ENCODE measurements at regions not wholly inside any gene's neighbourhood (a gene's known extent, or its start where the extent isn't known, plus 50 kb on each side); places are given as distances from the start of the nearest gene placed in this dataset.

- Mint-ChIP-seq H3K36me3 (ENCODE audit: unreplicated experiment) (no peaks in the 10 kb centered on the region), H3K27me3 (ENCODE audit: unreplicated experiment) (peaks cover 19% of the 10 kb centered on the region), H3K27ac (ENCODE audit: unreplicated experiment) (no peak overlapping the region), H3K9me3 (ENCODE audit: unreplicated experiment) (peaks cover 4% of the 10 kb centered on the region), H3K4me1 (ENCODE audit: unreplicated experiment) (no peaks in the 10 kb centered on the region), H3K4me3 (ENCODE audit: unreplicated experiment) (no peak overlapping the region)
- no peak for DNase-seq (ENCODE audit: extremely low spot score, unreplicated experiment)
- no peak for TF ChIP-seq CTCF (IDR thresholded peaks at IDR 0.05)
Measured at GRCh38 chr16:86216591-86216990, 293.7 kb upstream of the FOXF1 start.

GRCh38 chr16:86217001-86217890 lies 293.1 kb upstream of the FOXF1 start:
- Mint-ChIP-seq H3K9me3 (ENCODE audit: unreplicated experiment) (no peaks in the 10 kb centered on the region), H3K27me3 (ENCODE audit: unreplicated experiment) (peaks cover 25% of the 10 kb centered on the region), H3K4me3 (ENCODE audit: unreplicated experiment) (no peak overlapping the region), H3K36me3 (ENCODE audit: unreplicated experiment) (no peaks in the 10 kb centered on the region), H3K27ac (ENCODE audit: unreplicated experiment) (no peak overlapping the region), H3K4me1 (ENCODE audit: unreplicated experiment) (no peaks in the 10 kb centered on the region)
- DNase-seq (ENCODE audit: extremely low spot score, unreplicated experiment), result no peak
- no peak for TF ChIP-seq CTCF (IDR thresholded peaks at IDR 0.05)

- no peaks in the 10 kb centered on the region for H3K9me3 Mint-ChIP-seq (ENCODE audit: unreplicated experiment)
- H3K4me1 Mint-ChIP-seq (ENCODE audit: unreplicated experiment), result no peaks in the 10 kb centered on the region
- peaks cover 29% of the 10 kb centered on the region for H3K27me3 Mint-ChIP-seq (ENCODE audit: unreplicated experiment)
- no peak overlapping the region for H3K27ac Mint-ChIP-seq (ENCODE audit: unreplicated experiment)
- DNase-seq (ENCODE audit: extremely low spot score, unreplicated experiment), result no peak
- H3K4me3 Mint-ChIP-seq (ENCODE audit: unreplicated experiment), result no peak overlapping the region
- no peaks in the 10 kb centered on the region for H3K36me3 Mint-ChIP-seq (ENCODE audit: unreplicated experiment)
- TF ChIP-seq CTCF (IDR thresholded peaks at IDR 0.05), result no peak
Measured at GRCh38 chr16:86217891-86218270, 292.4 kb upstream of the FOXF1 start.

- no peaks in the 10 kb centered on the region for H3K36me3 Mint-ChIP-seq (ENCODE audit: unreplicated experiment)
Measured at GRCh38 chr16:86218479-86219170, 291.7 kb upstream of the FOXF1 start.

More at GRCh38 chr16:86218479-86219170, 291.7 kb upstream of the FOXF1 start:
- Mint-ChIP-seq H3K9me3 (ENCODE audit: unreplicated experiment) (no peaks in the 10 kb centered on the region), H3K27me3 (ENCODE audit: unreplicated experiment) (peaks cover 36% of the 10 kb centered on the region), H3K4me3 (ENCODE audit: unreplicated experiment) (no peak overlapping the region), H3K4me1 (ENCODE audit: unreplicated experiment) (no peaks in the 10 kb centered on the region), H3K27ac (ENCODE audit: unreplicated experiment) (no peak overlapping the region)
- no peak for DNase-seq (ENCODE audit: extremely low spot score, unreplicated experiment)
- TF ChIP-seq CTCF (IDR thresholded peaks at IDR 0.05), result no peak
